ENCODE measurements at regions not wholly inside any gene's neighbourhood (a gene's known extent, or its start where the extent isn't known, plus 50 kb on each side); places are given as distances from the start of the nearest gene placed in this dataset.
"Not testable (repeated sequence)": the region's sequence is repeated elsewhere in the genome, so short reads cannot be mapped to it uniquely, and the experiment has no call there.

DNA sequence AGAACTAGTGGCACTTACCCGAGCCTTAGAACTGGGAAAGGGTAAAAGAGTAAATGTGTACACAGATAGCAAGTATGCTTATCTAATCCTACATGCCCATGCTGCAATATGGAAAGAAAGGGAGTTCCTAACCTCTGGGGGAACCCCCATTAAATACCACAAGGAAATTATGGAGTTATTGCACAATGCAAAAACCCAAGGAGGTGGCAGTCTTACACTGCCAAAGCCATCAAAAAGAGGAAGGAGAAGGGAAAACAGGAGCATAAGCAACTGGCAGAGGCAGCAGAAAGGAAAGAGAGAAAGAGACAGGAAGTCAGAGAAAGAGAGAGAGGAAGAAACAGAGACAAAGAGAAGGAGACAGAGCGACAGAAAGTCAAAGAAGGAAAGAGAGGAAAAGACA is 876.9 kb downstream of the XPNPEP1 start:
- DNase-seq: not testable (repeated sequence)

- no peak for DNase-seq
Measured at GRCh38 chr10:109040622-109041021, 882.7 kb downstream of the XPNPEP1 start.

DNA sequence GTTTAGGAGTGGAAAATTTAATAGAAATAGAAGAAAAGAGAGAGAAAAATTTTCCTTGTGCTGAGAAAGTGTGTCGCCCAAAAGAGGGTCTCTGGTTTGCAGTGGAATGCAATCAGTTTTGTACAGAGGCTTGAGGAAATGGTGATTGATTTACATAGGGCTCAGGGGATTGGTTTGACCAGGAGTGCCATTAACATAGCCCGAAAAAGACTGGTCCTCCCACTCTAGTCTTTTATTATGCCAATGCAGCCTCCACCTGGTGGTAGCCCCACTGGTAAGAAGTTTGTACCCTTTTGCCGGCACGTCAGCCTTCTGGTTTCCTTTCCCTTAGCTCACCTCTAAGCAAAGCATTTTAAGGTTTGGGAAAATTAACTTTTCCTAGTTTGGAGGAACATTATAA is 885.3 kb downstream of the XPNPEP1 start:
- DNase-seq: no peak

DNA sequence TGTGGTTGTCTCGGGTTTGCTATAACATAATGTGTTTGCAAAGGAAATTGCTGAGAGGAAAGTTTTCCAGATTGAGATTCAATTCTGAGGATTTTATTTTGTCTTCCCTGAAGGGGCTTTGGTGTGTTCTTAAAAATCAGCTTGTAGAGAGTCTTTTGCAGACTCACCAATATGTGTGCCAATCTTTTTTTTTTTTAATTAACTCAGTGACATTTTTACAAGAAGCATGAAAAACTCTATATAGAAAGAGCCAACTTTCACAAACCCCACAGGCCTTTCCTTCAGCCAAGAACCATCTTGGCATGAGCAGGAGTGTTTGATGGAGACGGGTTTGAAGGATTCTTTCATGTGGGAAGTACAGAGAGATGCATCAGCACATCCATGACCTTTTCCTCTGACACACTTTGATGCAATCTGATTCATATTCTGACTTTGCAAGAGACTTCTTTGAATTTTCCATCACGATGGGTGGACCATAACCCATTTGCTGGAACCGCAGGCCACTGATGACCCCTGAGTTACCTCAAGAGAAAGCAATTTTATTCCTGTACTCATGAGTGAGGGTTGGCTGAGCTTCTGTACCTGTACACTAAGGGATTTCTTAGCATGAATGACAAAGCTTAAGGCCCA is 892.6 kb downstream of the XPNPEP1 start:
- no peak for DNase-seq

DNA sequence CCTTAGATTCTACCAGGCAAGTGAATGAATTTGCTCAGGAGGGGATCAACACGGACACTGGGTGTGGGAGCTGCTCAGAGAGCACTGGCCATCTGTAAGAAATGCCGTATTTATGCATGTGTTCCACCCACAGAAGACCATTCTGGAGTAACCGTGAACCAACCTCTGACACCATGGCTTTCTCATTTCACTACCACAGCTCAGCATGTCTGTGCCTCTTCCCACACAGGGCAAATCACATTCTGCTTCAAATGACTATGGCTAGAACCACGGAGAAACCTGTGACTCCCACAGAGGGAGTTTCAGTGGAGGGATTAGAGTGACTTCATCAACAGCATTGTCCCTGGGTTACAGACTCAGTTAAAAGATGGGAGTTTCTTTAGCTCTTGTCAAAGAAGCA is 893.4 kb downstream of the XPNPEP1 start:
- DNase-seq: no peak

GRCh38 chr10:109027534-109028185 is 895.7 kb downstream of the XPNPEP1 start:
- no peak for DNase-seq

- DNase-seq: no peak
Measured at GRCh38 chr10:109025172-109025571, 898.1 kb downstream of the XPNPEP1 start.

- no peak for DNase-seq
Measured at GRCh38 chr10:109022417-109023049, 900.8 kb downstream of the XPNPEP1 start.

- no peak for DNase-seq
Measured at GRCh38 chr10:109019001-109019424, 904.3 kb downstream of the XPNPEP1 start.

- no peak for DNase-seq
Measured at GRCh38 chr10:109007514-109007913, 915.8 kb downstream of the XPNPEP1 start.

DNA sequence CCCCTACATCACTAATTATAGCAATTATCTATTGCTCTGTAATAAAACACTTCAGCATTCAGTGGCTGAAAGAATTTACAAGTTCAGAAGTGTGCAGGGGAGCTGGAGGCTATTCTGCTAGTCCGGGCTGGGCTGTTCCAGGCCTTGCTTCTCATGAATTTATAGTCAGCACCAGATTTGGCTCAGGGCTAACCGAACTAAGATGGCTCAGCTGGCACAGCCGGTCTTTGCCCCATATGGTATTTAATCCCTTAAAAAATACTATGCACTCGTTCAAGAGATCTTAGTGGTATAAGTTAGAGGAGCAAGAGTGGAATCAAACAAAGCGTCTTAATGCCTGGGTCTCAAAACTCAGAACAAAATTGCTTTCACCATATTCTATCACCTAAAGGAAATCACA is 932.9 kb downstream of the XPNPEP1 start:
- DNase-seq: no peak

DNA sequence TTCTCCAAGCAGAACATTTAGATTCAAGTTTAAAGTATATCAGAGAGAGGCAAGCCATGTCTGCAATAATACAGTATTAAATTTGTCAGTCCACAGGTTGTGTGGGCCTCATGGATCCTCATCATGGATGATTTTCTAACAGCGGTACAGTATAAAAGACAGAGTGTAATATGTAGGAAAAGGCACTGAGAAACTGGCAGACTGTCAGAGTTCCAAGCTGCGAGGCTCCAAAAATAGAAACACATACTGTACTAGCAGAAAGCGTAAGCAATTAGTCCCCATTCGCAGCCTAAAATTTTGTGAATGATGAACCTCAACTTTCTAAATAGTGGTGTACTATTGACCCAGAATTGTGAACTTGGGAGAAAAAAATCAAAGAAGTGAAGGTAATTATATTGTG is 933.3 kb downstream of the XPNPEP1 start:
- DNase-seq: no peak

DNA sequence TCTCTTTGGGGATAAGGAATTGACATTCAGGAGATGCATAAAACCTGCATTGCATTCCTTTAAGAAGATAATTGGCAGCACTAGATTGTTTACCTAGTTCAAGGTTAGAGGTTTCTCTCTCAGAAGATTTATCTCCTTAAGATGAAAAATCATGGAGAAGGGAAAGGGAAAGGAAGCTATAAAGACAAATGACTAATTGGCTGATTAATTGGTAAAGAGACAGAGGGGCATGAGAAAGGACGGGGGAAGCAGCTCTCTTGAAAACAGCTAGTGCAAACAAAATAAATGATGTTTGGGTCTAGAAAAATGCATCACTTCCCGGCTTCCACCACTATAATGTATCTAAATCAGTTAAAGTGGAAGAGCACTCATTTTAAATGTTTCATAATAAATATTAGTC is 941.2 kb downstream of the XPNPEP1 start:
- no peak for DNase-seq

DNA sequence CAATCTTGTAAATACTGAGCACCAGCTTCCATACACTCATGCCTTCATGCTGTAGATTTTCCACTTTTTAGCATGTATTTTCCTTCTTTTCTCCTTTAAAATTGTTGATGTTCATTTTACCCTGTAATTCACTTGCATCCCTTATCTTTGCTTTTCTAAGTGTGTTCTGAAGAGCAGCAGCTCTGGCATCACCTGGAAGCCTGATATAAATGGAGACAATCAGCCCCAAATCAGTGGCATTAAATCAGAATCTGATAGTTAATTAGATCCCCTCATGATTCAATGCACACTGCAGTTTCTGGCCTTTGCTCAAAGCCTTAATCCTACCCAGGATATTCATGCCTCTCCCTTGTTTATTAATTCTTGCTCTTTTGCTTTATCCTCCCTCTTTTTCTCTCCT is 942.4 kb downstream of the XPNPEP1 start:
- DNase-seq: no peak

GRCh38 chr10:108975459-108976058 is 947.8 kb downstream of the XPNPEP1 start:
- no peak for DNase-seq

DNA sequence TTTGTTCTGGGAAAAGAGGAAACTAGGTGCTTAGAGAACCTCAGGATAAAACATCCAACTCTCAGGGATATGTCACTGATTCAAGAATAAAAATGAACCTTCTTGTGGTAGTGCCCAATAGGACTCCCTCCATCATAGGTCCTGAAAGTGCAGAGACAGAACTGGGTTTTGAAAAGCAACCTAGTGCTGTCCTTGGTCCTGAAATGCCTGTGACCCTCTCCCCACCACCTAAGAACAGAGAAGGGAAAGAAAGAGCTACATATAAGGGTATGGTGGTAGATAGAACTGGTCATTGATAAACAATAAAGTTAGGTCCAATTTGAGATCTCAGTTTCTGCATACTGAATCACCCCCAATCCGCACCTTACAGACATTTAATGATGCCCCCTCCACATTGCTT is 953.3 kb downstream of the XPNPEP1 start:
- DNase-seq: no peak

DNA sequence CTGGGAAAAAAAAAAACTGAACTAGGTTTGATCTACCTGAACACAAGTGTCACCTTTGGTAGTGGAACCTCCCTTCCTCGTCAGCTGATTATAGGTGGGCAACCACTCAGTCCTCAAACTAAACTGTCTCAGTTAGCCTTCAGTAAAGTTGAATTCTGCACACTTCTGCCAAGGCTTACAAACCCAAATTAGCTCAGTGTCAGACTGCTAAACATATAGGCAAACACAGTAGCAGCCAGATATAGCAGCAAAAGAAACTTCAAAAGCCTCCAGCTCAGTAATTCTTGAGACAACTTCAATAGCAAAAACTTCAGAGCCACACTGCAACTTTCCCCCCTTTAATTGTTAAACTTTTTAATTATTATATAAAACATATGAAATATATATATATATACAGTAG is 956.9 kb downstream of the XPNPEP1 start:
- DNase-seq: no peak

DNA sequence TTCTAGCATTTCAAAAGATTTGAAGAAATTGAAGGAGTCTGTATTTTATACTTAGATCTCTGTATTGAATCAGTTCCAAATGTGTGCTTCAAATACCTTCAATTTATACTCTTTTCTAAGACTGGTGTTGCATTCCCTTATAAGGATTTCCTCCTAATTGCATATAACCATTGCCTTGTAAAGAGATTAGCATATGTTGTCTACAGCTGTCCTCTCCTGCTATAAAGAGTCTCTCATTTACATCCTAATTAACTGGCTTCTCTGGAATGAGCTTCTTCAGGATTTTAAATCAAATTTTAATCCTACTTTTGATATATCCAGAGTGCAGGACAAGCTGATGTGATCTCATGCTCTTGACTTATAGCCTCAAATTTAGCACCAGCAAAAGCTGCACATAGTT is 957.3 kb downstream of the XPNPEP1 start:
- DNase-seq: no peak

DNA sequence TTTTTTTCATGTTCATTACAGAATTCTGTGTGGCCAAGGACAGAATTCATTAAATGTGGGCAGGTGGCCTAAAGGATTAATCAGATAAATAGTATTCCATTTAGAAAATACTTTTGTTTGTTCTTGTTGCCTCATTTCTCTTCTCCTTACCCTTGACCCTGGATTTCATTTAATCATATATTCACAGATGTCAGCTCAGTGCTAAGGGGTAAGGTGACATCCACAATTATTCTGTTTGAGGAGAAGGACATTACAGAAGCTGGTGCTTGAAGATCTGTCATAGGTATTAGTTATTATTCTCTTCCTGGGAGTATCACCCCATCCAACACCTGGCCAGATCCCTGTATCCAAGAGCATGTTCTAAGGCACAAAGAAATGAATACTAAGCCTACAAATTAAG is 961.1 kb downstream of the XPNPEP1 start:
- DNase-seq: no peak

DNA sequence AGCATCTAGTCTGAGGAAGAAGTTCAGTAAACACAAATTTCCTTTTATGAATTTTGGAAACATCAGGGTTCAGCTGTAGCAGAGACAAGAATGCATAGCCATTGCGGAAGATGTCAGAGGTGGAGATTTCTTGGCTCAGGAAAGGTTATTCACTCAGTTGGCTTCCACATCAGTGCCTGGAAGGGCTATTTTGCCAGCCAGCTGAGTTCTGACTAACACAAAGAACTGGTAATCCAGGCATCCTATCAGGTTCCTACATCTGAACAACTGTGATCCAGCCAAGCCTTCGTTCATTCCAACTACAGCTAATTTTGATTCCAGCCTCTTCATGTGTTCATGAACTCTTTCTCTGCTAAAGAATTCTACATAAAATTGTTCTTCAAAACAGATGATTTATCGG is 965.6 kb downstream of the XPNPEP1 start:
- DNase-seq: no peak

GRCh38 chr10:108956149-108956548 is 967.2 kb downstream of the XPNPEP1 start:
- no peak for DNase-seq

DNA sequence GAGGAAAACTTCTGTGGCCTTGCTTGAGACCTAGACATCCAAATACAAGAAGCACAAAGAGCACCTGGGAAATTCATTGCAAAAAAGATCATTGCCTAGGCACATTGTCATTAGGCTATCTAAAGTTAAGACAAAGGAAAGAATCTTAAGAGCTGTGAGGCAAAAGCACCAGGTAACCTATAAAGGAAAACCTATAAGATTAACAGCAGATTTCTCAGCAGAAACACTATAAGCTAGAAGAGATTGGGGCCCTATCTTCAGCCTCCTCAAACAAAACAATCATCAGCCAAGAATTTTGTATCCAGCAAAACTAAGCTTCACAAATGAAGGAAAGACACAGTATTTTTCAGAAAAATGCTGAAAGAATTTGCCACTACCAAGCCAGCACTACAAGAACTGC is 1003.3 kb downstream of the XPNPEP1 start:
- not testable (repeated sequence) for DNase-seq

DNA sequence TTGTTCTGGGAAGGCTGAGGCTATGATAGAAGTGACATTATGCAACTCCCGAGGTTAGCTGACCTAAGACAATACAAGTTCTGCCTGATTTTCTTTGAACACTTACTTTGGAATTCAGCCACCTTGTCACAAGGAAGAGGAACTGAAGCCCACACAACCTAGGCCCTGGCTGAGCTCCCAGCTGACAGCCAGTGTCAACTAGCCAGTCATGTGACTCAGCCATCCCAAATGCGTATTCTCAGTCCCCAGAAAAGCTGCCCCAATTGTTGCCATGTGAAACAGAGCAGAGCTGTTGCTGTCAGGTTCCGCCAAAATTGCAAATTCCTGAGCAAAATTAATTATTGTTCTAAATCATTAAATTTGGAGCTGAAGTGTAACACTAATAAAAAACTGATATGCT is 1010.0 kb downstream of the XPNPEP1 start:
- DNase-seq: no peak
